NT2/D1 (cell line): ENCODE measurements at regions not wholly inside any gene's neighbourhood (a gene's known extent, or its start where the extent isn't known, plus 50 kb on each side); places are given as distances from the start of the nearest gene placed in this dataset.

ENCODE experiments used
- SUZ12 ChIP-seq: IDR thresholded peaks from 2 replicates; pipeline ENCODE4 v1.6.1; 2011; ENCODE audit not compliant: insufficient read length, insufficient read depth; ENCODE audit errors: extremely low read depth
- YY1 ChIP-seq: IDR thresholded peaks from 2 replicates; pipeline ENCODE4 v1.6.1; 2011; ENCODE audit not compliant: insufficient read length, insufficient read depth
- ZNF274 ChIP-seq: IDR thresholded peaks from 2 replicates; pipeline ENCODE4 v1.6.1; 2011; ENCODE audit warnings: mild to moderate bottlenecking, low read depth, low read length

DNA sequence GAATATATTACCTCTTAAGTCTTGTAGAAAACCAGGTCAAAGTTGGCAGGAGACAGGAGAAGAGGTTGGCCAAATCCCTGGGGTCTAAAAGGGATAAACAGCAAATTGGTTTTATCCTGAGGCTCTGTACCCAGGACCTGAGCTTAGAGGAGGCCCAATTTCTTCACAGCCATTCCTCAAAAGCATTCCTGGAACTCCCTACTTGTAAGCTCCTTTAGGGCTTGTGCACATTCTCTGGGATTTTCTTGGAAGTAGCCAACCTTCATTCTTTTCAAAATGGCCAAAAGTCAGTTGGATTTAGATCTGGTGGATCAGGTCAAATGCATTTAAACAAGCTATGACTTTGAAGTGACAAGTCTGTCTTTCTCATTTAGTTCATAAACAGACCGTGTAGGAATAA lies 152.1 kb upstream of the PLXNC1 start:
- TF ChIP-seq YY1 (no peak), ZNF274 (no peak), SUZ12 (no peak)
